ENCODE measurements at regions not wholly inside any gene's neighbourhood (a gene's known extent, or its start where the extent isn't known, plus 50 kb on each side); places are given as distances from the start of the nearest gene placed in this dataset.
"Not testable (repeated sequence)": the region's sequence is repeated elsewhere in the genome, so short reads cannot be mapped to it uniquely, and the experiment has no call there.

DNA sequence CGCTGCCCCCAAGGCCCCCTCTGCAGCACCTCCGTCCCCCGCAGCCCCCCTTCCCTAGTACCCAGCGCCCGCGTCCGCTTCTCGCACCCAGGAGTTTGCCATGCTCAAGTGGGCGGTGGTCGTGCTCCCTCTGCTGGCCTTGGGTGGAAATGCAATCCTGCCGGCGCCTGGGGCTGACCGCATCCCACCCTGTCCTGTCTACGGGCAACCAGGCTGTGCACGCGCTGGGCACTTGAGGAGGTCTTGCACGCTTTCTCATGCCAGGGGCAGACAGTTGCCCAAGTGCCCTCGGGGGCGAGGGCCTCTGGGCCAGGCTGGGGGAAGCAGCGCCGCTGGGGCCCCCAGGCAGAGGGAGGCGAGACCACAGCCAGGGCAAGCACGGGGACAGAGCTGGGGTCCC is 1450.7 kb upstream of the TPTE start:
- TF ChIP-seq EP300 (IDR thresholded peaks at IDR 0.05; ENCODE audit: low read depth); POLR2A (IDR thresholded peaks at IDR 0.05): not testable (repeated sequence)
- TF ChIP-seq, protein P1, sequence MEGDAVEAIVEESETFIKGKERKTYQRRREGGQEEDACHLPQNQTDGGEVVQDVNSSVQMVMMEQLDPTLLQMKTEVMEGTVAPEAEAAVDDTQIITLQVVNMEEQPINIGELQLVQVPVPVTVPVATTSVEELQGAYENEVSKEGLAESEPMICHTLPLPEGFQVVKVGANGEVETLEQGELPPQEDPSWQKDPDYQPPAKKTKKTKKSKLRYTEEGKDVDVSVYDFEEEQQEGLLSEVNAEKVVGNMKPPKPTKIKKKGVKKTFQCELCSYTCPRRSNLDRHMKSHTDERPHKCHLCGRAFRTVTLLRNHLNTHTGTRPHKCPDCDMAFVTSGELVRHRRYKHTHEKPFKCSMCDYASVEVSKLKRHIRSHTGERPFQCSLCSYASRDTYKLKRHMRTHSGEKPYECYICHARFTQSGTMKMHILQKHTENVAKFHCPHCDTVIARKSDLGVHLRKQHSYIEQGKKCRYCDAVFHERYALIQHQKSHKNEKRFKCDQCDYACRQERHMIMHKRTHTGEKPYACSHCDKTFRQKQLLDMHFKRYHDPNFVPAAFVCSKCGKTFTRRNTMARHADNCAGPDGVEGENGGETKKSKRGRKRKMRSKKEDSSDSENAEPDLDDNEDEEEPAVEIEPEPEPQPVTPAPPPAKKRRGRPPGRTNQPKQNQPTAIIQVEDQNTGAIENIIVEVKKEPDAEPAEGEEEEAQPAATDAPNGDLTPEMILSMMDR (IDR thresholded peaks at IDR 0.05): peak in 1 of 5 experiments; percentile 11
